ENCODE measurements at regions not wholly inside any gene's neighbourhood (a gene's known extent, or its start where the extent isn't known, plus 50 kb on each side); places are given as distances from the start of the nearest gene placed in this dataset.

GRCh38 chr14:65805113-65805473 is 392.6 kb downstream of the FUT8 start:
- Histone ChIP-seq H3F3A (ENCODE audit: low read depth) (peaks cover 3% of the 10 kb centered on the region), H2AFZ (replicated peaks) (no peak overlapping the region), H3K27me3 (no peaks in the 10 kb centered on the region), H3K4me3 (no peak overlapping the region), H4K20me1 (ENCODE audit: low read depth) (no peaks in the 10 kb centered on the region), H3K4me2 (no peak overlapping the region), H3K27ac (no peak overlapping the region), H3K79me2 (ENCODE audit: low read depth) (no peaks in the 10 kb centered on the region), H3K9me3 (ENCODE audit: low read depth) (no peaks in the 10 kb centered on the region), H3K4me1 (peaks cover 7% of the 10 kb centered on the region), H3K36me3 (no peaks in the 10 kb centered on the region), H3K9ac (no peak overlapping the region)
- Mint-ChIP-seq H3K36me3 (no peaks in the 10 kb centered on the region), H3K27me3 (ENCODE audit: insufficient read depth, low read depth) (no peaks in the 10 kb centered on the region), H3K27ac (no peak overlapping the region), H3K4me3 (no peak overlapping the region), H3K4me1 (peaks cover 2% of the 10 kb centered on the region), H3K9me3 (no peaks in the 10 kb centered on the region)
- TF ChIP-seq, protein P1, sequence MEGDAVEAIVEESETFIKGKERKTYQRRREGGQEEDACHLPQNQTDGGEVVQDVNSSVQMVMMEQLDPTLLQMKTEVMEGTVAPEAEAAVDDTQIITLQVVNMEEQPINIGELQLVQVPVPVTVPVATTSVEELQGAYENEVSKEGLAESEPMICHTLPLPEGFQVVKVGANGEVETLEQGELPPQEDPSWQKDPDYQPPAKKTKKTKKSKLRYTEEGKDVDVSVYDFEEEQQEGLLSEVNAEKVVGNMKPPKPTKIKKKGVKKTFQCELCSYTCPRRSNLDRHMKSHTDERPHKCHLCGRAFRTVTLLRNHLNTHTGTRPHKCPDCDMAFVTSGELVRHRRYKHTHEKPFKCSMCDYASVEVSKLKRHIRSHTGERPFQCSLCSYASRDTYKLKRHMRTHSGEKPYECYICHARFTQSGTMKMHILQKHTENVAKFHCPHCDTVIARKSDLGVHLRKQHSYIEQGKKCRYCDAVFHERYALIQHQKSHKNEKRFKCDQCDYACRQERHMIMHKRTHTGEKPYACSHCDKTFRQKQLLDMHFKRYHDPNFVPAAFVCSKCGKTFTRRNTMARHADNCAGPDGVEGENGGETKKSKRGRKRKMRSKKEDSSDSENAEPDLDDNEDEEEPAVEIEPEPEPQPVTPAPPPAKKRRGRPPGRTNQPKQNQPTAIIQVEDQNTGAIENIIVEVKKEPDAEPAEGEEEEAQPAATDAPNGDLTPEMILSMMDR (IDR thresholded peaks at IDR 0.05): no peak
- TF ChIP-seq EZH2phosphoT487 (IDR thresholded peaks at IDR 0.05): no peak
- no peak for TF ChIP-seq EZH2 (IDR thresholded peaks at IDR 0.05)
- DNase-seq (ENCODE audit: low spot score): no peak

DNA sequence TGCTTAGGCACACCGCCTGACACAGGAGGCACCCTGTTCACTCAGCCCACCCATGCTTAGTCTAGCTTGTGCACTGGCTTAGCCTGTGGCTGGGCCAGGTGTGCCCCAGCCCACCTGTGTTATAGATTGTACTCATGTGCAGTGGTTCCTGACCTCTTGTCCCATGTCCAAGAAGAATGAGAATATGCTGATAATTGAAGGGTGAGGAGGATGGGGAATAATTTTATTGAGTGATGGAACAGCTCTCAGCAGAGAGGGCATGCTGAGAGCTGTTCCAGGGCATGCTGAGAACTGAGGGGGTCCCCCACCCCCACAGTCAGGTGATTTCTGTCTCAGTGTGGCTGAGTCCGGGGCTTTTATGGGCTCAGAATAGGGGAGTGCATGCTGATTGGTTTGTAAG is 395.9 kb downstream of the FUT8 start:
- H3K4me1 ChIP-seq: peaks cover 24% of the 10 kb centered on the region

DNA sequence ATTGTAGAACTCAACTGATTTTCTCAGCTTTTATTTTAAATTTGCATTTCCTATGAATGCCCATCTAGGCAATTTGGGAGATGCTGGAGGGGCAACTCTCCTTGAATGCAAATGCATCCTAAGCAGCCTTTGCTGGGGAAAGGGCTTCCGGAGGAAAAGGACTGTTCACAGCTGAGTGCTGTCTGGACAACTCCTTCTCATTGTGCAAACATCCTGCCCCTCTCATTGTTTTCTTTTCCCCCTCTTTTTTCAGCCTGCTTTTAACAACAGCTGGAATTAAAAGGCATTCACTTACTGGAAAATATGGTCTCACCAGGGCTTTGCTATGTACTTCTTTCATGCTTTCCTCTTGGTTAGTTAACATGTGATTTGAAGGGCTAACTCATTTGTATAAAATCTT is 397.8 kb downstream of the FUT8 start:
- peak; percentile 66 for DNase-seq (ENCODE audit: low spot score)
- Histone ChIP-seq H4K20me1 (ENCODE audit: low read depth) (no peaks in the 10 kb centered on the region), H3K27me3 (no peaks in the 10 kb centered on the region), H3K9me3 (ENCODE audit: low read depth) (no peaks in the 10 kb centered on the region), H2AFZ (replicated peaks) (no peak overlapping the region), H3K4me1 (peaks cover 36% of the 10 kb centered on the region), H3K9ac (no peak overlapping the region), H3K27ac (peak overlapping the region; percentile 4), H3K79me2 (ENCODE audit: low read depth) (no peaks in the 10 kb centered on the region), H3K36me3 (no peaks in the 10 kb centered on the region), H3F3A (ENCODE audit: low read depth) (peaks cover 35% of the 10 kb centered on the region), H3K4me3 (no peak overlapping the region), H3K4me2 (peak overlapping the region; percentile 53)
- Mint-ChIP-seq H3K9me3 (no peaks in the 10 kb centered on the region), H3K4me3 (no peak overlapping the region), H3K4me1 (peaks cover 17% of the 10 kb centered on the region), H3K27me3 (ENCODE audit: insufficient read depth, low read depth) (peaks cover 2% of the 10 kb centered on the region), H3K27ac (no peak overlapping the region), H3K36me3 (no peaks in the 10 kb centered on the region)
- TF ChIP-seq EZH2 (IDR thresholded peaks at IDR 0.05) (no peak), EZH2phosphoT487 (IDR thresholded peaks at IDR 0.05) (no peak)
- TF ChIP-seq, protein P1 (IDR thresholded peaks at IDR 0.05): no peak

More for the DNA sequence above, 395.9 kb downstream of the FUT8 start:
- no peak overlapping the region for H2AFZ ChIP-seq (replicated peaks)
- Mint-ChIP-seq H3K27ac (no peak overlapping the region), H3K9me3 (no peaks in the 10 kb centered on the region), H3K4me1 (peaks cover 12% of the 10 kb centered on the region), H3K27me3 (ENCODE audit: insufficient read depth, low read depth) (peaks cover 2% of the 10 kb centered on the region), H3K36me3 (no peaks in the 10 kb centered on the region), H3K4me3 (no peak overlapping the region)
- H3K4me2 ChIP-seq: no peak overlapping the region
- H3K9ac ChIP-seq: no peak overlapping the region
- H3K79me2 ChIP-seq (ENCODE audit: low read depth): no peaks in the 10 kb centered on the region
- no peak for DNase-seq (ENCODE audit: low spot score)
- H3K36me3 ChIP-seq: no peaks in the 10 kb centered on the region
- no peaks in the 10 kb centered on the region for H4K20me1 ChIP-seq (ENCODE audit: low read depth)
- TF ChIP-seq, protein P1 (IDR thresholded peaks at IDR 0.05): no peak
- no peak for TF ChIP-seq EZH2 (IDR thresholded peaks at IDR 0.05)
- no peak for TF ChIP-seq EZH2phosphoT487 (IDR thresholded peaks at IDR 0.05)
- H3K4me3 ChIP-seq: no peak overlapping the region
- no peaks in the 10 kb centered on the region for H3K27me3 ChIP-seq
- no peak overlapping the region for H3K27ac ChIP-seq
- H3K9me3 ChIP-seq (ENCODE audit: low read depth): no peaks in the 10 kb centered on the region
- H3F3A ChIP-seq (ENCODE audit: low read depth): peaks cover 18% of the 10 kb centered on the region

Measured in neural progenitor cell (in vitro differentiated cells).